Colonic mucosa (tissue), 4 donors: ENCODE measurements at regions not wholly inside any gene's neighbourhood (a gene's known extent, or its start where the extent isn't known, plus 50 kb on each side); places are given as distances from the start of the nearest gene placed in this dataset.

ENCODE experiments used
- DNase-seq: peaks from one replicate; pipeline ENCODE4 v3.0.0-alpha.2; 2020
- H3K27ac ChIP-seq: fragments of 200-600 bp; one replicate; pipeline ENCODE4 v1.8.0; 2021
- H3K27me3 ChIP-seq: fragments of 200-600 bp; one replicate; pipeline ENCODE4 v1.8.0; 2021
- H3K36me3 ChIP-seq: fragments of 200-600 bp; one replicate; pipeline ENCODE4 v1.8.0; 2021
- H3K4me1 ChIP-seq: fragments of 200-600 bp; one replicate; pipeline ENCODE4 v1.8.0; 2021; ENCODE audit warnings: mild to moderate bottlenecking
- H3K4me3 ChIP-seq: fragments of 200-600 bp; one replicate; pipeline ENCODE4 v1.8.0; 2021
- H3K9ac ChIP-seq, 2 donors: one replicate each; pipeline ENCODE4 v1.7.0; 2013; ENCODE audit warnings: control low read depth in 2 of 2, low read depth in 2 of 2, low read length in 2 of 2
- H3K9me3 ChIP-seq: fragments of 200-600 bp; one replicate; pipeline ENCODE4 v1.8.0; 2021
- CTCF ChIP-seq: fragments of 200-600 bp; IDR thresholded peaks from one replicate; pipeline ENCODE4 v1.8.0; 2022; ENCODE audit warnings: antibody characterized with exemption, mild to moderate bottlenecking
- intact Hi-C: fragments of 100-400 bp; cut with DNase I; formaldehyde crosslinking; loops from one replicate; pipeline ENCODE4 v1.14.1; 2022
- donor health status: healthy.
- donor health status: DM: no; HTN: no; CAD: no.
- donor health status: DM: no; HTN: no; CAD: no.

- no peak overlapping the region for H3K27ac ChIP-seq
Measured at GRCh38 chrX:13152518-13153185, 108.2 kb upstream of the FAM9C start.

GRCh38 chrX:13151828-13152517 is 107.6 kb upstream of the FAM9C start:
- intact Hi-C loops, result no loop called here
- no peak overlapping the region for H3K9ac ChIP-seq
- H3K27ac ChIP-seq, result no peak overlapping the region
- DNase-seq, result no peak
- H3K4me1 ChIP-seq, result no peaks in the 10 kb centered on the region
- H3K9me3 ChIP-seq, result no peaks in the 10 kb centered on the region
- H3K27me3 ChIP-seq, result no peaks in the 10 kb centered on the region
- TF ChIP-seq CTCF, result no peak
- no peaks in the 10 kb centered on the region for H3K36me3 ChIP-seq
- H3K4me3 ChIP-seq, result no peak overlapping the region

More at GRCh38 chrX:13152518-13153185, 108.2 kb upstream of the FAM9C start:
- no peaks in the 10 kb centered on the region for H3K4me1 ChIP-seq
- intact Hi-C loops, result no loop called here
- no peaks in the 10 kb centered on the region for H3K9me3 ChIP-seq
- H3K27me3 ChIP-seq, result no peaks in the 10 kb centered on the region
- no peak for DNase-seq
- H3K4me3 ChIP-seq, result no peak overlapping the region
- no peaks in the 10 kb centered on the region for H3K36me3 ChIP-seq
- no peak overlapping the region for H3K9ac ChIP-seq
- TF ChIP-seq CTCF, result no peak

DNA sequence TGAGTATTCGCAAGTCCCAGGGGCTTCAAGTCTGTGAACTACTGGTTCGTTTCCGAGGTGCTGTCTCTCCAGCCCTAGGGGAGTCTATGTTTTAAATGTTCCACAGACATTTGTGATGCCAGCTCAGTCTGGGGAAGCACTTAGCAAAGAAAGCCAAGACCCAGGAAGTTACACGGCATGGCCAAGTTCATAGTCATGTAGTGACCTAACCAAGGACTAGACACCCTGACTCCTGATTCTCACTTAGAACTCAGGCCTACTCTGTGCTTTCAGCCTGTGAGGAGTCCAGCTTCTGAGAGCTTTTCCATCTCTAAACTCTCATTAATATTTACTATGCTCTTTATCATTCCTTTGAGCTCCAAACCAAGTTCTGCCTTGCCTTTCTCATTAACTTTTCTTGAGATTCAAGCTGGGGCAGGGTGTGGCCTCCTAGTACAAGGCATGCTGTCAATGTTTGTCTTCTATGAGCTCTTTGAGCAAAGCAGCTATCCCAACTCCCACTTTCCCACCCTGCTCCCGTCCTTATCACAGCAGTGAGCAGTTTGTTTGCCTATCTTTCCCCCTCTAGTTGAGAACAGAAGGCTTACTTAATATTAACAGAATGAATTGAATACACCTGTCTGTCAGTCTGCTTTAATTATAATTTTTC is 105.4 kb upstream of the FAM9C start:
- H3K36me3 ChIP-seq, result no peaks in the 10 kb centered on the region
- no peaks in the 10 kb centered on the region for H3K27me3 ChIP-seq
- H3K4me1 ChIP-seq, result no peaks in the 10 kb centered on the region
- no peak overlapping the region for H3K4me3 ChIP-seq
- H3K9ac ChIP-seq, result no peak overlapping the region
- H3K9me3 ChIP-seq, result no peaks in the 10 kb centered on the region
- intact Hi-C loops, result no loop called here
- H3K27ac ChIP-seq, result no peak overlapping the region
- no peak for TF ChIP-seq CTCF
- no peak for DNase-seq

- intact Hi-C loops, result no loop called here
- Histone ChIP-seq H3K27ac (no peak overlapping the region), H3K4me3 (no peak overlapping the region), H3K27me3 (no peaks in the 10 kb centered on the region), H3K36me3 (no peaks in the 10 kb centered on the region), H3K9ac (no peak overlapping the region), H3K9me3 (no peaks in the 10 kb centered on the region), H3K4me1 (no peaks in the 10 kb centered on the region)
- DNase-seq, result no peak
- no peak for TF ChIP-seq CTCF
Measured at GRCh38 chrX:13147733-13148132, 103.3 kb upstream of the FAM9C start.

- intact Hi-C loops, result no loop called here
- Histone ChIP-seq H3K27ac (no peak overlapping the region), H3K36me3 (no peaks in the 10 kb centered on the region), H3K4me3 (no peak overlapping the region), H3K27me3 (no peaks in the 10 kb centered on the region), H3K9ac (no peak overlapping the region), H3K9me3 (no peaks in the 10 kb centered on the region), H3K4me1 (no peaks in the 10 kb centered on the region)
- DNase-seq, result no peak
- TF ChIP-seq CTCF, result no peak
Measured at GRCh38 chrX:13147147-13147546, 102.7 kb upstream of the FAM9C start.
